ENCODE measurements at regions not wholly inside any gene's neighbourhood (a gene's known extent, or its start where the extent isn't known, plus 50 kb on each side); places are given as distances from the start of the nearest gene placed in this dataset.

GRCh38 chr20:12627485-12627884 lies 381.3 kb upstream of the SPTLC3 start:
- TF ChIP-seq CTCF (IDR thresholded peaks at IDR 0.05 in 4 of 5, conservative IDR thresholded peaks at IDR 0.05 in 1 of 5) (no peak), POLR2A (IDR thresholded peaks at IDR 0.05) (no peak)
